Activated naive CD4-positive, alpha-beta T cell (primary cell): ENCODE measurements at regions not wholly inside any gene's neighbourhood (a gene's known extent, or its start where the extent isn't known, plus 50 kb on each side); places are given as distances from the start of the nearest gene placed in this dataset.
"Not testable (repeated sequence)": the region's sequence is repeated elsewhere in the genome, so short reads cannot be mapped to it uniquely, and the experiment has no call there.

ENCODE experiments used
- DNase-seq, 4 experiments: peaks; one replicate each; lab custom pipeline; 2025; lab: John Stamatoyannopoulos, UW

DNA sequence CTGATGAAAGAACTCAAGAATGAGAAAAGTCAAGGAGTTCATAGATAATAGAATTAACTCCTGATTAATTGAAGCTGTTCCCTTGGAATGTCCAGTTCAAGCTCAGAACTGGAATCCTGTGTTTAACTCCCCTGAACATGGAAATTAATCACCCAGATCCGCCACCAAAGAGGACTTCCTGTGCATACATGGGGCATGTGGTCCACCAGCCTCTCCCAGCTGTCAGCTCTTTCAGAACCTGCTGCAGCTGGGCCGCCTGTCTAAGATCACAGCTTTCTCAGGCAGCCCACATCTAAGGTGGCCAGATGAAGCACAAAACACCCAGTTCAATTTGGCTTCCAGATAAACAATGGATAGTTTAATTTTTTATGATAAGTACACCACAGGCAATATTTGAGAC, 203.7 kb upstream of the COX10 start:
- DNase-seq: no peak

DNA sequence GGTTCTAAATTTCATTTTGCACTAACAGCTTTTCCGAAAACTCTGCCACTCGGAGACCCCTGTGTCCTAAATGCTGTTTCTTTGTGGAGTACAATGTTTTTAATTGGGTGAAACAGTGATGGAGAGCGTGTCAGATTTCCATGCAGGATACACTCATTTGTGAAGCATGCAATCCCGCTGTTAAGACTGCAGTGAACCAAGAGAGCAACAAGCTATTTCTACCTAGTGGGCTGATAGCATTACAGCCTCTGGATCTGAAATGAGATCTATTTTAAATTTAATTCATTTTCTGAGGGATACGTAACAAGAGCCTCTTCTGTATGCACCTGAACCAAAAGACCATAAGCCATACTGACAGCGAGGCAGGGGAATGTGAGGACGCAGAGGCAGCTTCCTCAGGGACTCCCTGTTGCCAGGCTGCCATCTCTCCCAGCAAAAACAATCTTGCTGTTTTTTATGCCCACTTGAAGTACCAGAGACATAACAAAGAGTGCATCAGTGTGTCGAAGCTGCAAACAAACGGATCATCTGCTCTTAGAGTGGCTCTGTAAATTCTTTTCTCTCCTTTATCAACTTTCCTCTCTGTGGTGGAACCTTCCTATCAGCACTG, 199.9 kb upstream of the COX10 start:
- DNase-seq: no peak

DNA sequence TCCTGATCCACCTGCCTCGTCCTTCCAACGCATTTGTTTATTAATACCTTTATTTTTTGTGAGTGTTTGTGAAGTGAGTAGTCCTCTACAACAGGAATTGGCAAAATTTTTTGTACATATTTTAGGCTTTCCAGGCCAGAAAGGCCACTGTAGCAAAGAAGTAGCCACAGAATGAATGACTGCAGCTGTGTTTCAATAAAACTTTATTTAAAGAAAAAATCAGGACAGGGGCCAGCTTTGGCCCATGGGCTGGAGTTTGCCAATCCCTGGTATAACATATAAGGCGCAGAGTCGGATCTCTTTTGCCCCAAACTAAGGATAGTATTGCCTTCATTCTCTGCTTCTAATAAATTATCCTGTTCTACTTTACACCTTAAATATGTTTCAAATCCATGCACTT, 198.0 kb upstream of the COX10 start:
- DNase-seq: no peak

DNA sequence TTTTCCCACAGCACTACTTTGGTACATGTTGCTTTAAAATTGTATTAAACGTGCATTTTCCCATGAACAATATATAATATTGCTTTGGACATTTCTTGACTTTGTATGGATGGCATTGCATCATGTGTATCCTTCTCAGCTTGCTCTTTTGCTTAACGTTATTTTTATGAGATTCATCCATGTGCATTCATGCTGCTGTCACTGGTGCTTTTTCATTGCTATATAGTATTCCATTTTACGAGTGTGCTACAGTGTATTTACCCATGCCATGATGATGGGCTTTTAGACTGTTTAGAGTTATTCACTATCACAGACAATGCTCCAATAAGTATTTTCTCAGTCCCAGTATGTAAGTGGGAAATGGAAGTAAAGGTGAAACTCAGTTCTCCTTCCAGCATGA, 195.2 kb upstream of the COX10 start:
- no peak for DNase-seq

DNA sequence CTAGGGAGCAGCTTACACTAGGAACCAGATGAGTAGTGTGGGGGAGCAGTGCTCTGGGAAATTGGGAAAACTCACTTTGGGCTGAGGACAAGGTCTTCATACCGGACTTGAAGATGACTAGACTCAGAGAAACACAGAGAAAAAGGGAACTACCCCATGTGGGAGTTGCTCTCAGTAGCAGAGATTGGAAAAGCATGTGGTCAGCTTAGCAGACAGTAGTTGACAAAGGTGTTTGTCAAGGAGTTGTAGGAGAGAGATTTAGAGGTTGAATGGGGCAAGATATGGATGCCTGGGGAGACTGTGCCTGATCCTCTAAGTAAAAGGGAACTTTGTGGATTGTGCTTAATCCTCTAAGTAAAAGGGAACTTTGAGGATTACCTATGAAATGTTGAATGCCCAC, 194.5 kb upstream of the COX10 start:
- no peak for DNase-seq

DNA sequence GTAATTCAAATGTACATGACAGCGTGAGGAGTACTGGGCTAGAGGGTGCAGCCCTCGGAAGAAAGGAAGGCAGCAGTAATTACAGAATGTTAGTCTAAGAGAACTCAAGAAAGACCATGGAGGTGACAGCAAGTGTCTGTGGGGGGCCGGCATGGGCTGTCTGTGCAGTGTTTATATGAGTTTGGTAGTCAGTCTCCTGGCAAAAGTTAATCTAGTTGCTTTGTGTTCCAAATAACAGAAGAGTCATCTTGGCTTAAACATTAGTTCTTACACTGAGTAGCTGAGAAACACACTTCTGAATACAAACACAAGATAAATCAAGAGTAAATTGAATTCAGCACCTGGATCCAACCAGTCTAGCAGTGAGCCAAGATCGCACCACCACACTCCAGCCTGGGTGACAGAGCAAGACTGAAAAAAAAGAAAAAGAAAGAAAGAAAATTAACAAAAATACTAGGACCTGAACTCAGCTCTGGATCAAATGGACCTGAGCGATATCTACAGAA, 189.3 kb upstream of the COX10 start:
- no peak for DNase-seq

DNA sequence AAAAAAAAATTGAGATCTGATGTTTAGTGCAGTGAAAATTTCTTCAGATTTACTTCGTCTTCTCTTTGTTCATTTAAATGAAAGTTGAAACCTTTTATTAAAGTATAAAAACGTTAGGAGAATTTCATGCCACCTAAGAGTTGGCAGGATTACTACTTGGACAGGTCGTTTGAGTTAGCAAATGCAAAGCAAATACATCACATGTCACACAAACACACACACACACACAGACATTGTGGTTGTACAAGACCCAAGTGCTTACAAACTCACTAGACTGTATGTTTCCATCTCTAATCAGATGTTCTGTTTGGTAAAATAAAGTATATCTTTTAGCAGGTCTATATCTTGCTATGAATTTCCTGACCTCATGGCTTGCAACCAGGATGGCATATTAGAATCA, 185.6 kb upstream of the COX10 start:
- no peak for DNase-seq

DNA sequence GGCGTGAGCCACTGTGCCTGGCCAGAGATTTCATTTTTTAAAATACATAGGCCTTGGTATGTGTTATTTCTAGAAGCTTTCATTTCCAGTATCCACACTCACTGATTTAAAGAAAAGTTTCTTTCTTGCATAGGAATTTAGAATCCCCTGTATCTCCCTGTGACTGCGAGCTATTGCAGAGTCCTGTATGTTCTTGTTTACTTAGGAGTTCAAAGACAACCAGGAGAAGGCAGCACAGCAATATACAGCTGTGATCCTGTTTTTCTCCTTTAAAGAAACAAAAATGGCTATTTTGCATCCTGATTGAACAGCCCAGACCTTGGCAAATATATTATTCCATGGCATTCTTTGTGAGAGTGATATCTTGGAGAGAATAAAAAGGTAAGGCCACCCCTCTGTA, 185.0 kb upstream of the COX10 start:
- no peak for DNase-seq

DNA sequence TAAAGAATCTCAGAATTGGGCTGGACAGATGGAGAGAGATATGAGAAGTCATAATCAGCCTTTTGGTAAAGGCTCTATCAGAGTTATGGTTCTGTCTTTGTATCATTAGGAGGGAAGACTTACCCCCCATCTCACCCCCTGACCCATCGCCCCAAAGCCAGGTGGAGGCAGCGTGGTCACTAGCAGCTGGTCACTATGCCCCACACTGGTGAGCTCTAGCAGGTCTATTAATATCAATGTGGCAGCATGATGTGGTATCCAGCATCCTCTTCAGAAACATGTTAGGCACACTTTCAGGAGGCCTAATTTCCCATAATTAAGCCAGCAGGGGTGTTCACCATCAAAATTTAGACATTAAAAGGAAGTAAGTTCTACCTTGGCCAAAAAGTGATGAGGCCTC, 183.8 kb upstream of the COX10 start:
- no peak for DNase-seq

DNA sequence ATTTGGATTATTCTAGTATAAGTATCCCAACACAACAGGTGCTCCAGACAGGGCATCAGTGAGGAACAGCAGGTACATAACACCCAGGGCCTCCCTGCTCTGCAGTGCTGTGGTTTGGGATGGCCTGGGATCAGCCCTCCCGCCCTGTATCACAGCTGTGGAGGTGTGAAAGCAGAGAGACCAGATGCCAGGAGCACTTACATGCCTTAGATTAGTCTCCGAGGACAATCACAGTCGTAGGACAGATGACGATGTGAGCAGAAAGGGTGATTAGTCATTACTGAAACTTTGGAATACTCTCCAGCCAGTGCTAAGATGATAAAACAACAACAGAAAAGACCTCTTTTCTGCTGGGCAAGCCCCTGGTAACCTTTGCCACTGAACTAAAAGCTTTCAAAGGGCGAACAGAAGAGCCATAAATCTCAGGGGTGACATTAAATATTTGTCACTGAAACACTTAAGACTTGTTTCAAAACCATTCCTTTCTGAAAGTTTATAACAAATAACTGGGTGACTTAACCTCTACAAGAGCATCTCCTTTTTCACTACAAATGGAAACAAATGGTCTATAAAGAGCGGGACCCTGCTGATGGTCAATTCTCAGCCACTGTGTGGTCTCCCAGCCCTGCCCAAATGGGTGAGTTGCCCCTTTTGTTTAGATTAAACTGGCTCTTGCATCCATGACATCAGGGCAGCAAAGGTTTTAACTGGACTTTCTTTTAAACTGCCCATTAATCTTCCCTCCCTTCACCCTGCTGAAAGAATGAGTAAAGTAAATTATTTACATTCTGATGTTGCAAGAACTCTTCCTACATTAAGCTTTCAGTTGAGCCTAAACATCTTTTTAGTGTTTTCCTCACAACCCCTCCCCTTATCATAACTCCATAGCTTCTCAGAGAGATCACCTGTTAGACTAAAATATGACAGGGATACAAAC, 183.1 kb upstream of the COX10 start:
- DNase-seq: no peak

DNA sequence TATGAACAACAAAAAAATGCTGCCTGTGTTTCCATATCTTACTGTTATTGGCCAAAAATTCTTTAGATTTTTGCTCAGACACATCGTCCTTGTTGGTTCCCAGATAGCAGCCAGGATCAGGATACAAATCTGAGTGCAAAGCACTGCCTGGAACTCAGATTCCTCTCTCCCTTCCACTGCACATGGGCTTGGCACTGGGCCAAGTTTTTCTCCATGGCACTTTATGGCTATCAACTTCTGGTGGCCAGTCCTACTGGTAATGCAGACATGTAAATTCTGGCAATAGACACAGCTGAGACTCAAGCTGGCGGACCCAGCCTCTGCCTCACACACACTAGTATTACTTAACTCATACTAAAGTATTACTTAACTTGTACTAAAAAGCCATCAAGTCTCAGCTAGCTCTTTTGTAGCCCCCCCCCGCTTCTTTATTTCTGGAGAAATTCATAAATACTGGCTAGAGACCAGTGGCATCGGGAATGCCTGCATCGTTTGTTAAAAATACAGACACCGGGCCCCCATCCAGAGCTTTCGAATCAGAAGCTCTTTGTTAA, 181.2 kb upstream of the COX10 start:
- peak in 1 of 4 experiments; percentile 1 for DNase-seq

DNA sequence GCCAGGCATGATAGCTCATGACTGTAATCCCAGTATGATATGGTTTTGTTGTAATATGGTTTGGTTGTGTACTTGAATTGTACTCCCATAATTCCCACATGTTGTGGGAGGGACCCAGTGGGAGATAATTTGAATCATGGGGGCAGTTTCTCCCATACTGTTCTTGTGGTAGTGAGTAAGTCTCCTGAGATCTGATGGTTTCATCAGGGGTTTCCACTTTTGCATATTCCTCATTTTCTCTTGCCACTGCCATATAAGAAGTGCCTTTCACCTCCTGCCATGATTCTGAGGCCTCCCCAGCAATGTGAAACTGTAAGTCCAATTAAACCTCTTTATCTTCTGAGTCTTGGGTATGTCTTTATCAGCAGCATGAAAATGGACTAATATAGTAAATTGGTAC, 160.3 kb upstream of the COX10 start:
- DNase-seq: not testable (repeated sequence)

DNA sequence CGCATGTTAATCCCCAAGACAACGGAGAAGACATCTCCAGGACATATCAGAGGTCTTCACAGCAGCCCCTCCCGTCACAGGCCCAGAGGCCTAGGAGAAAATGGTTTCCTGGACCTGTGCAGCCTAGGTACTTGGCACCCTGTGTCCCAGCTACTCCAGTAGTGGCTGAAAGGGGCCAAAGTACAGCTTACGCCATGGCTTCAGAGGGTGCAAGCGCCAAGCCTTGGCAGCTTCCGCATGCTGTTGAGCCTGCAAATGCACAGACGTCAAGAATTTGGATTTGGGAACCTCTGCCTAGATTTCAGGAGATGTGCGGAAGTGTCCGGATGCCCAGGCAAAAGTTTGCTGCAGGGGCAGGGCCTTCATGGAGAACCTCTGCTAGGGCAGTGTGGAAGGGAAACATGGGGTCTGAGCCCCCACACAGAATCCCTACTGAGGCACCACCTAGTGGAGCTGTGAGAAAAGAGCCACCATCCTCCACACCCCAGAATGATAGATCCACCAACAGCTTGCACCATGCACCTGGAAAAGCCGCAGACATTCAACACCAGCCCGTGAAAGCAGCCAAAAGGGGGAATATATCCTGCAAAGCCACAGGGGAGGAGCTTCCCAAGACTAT, 159.3 kb upstream of the COX10 start:
- DNase-seq: no peak

DNA sequence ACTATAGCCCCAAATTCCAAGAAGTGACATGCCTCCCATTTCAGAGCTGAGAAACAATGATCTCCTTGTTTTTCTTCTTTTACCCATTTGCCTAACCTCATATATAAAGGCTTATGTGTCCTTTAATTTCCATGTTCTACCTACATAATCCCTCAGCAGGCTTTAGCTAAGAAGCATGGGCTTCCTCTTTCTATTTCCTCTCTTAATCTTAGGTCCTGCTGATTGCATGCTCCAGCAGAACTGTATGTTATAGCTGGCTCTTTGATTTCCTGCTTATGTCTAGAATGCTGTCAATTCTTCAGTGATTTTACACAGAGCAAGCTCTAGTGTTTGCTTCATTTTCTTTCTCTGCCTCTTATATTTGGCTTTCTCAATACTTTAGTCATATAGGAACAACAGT, 151.7 kb upstream of the COX10 start:
- DNase-seq: no peak

DNA sequence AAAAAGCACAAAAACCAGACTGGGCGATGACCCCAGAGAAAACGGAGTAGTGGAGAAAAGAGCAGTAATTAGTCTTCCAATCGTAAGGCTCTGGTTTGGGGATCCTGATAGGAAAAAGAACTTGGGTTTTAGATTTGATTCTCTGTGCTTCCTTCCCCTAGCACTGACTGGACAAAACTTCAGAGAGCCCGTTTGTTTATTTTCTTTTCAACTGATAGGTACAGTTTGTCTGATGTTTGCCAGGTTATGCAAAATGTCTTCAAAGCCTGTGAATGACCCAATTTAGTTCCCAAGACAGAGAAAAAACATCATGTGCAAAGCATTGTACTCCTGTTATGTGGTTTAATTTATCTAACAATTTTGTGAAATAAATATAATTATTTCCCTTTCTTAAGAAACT, 151.1 kb upstream of the COX10 start:
- no peak for DNase-seq

DNA sequence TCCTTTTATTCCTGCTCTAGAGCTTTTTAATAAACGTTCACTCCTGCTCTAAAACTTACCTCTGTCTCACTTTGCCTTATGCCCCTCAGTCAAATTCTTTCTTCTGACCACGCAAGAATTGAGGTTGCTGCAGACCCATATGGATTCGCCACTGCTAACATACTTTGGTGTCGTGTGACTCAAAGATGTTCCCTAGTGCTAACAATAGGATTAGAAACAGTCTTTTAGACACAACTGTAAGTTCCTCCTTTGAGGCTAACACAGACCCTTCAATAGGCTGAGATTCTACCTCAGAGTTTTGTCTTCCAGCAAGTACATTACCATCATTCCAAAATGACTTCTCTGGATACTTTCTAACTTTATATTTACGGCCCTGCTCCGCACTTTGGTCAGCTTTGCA, 149.5 kb upstream of the COX10 start:
- no peak for DNase-seq

DNA sequence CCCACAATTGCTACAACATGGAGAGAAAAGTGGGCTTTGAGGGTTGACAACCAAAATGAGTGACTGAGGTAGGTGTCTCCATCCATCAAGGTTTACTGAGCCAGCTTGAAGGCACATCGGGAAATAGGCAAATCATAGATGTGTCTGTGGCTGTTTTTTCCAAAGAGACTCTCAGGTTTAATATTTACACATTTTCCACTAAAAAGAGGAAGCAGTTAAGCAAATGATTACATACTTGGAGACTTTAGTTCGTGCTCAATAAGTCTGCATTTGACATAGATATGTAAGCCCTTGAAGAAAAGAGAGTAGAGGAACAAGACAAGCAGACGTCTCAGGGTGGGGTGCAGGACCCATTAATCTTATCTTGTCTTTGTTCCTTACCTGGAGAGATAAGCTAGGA, 148.9 kb upstream of the COX10 start:
- no peak for DNase-seq

DNA sequence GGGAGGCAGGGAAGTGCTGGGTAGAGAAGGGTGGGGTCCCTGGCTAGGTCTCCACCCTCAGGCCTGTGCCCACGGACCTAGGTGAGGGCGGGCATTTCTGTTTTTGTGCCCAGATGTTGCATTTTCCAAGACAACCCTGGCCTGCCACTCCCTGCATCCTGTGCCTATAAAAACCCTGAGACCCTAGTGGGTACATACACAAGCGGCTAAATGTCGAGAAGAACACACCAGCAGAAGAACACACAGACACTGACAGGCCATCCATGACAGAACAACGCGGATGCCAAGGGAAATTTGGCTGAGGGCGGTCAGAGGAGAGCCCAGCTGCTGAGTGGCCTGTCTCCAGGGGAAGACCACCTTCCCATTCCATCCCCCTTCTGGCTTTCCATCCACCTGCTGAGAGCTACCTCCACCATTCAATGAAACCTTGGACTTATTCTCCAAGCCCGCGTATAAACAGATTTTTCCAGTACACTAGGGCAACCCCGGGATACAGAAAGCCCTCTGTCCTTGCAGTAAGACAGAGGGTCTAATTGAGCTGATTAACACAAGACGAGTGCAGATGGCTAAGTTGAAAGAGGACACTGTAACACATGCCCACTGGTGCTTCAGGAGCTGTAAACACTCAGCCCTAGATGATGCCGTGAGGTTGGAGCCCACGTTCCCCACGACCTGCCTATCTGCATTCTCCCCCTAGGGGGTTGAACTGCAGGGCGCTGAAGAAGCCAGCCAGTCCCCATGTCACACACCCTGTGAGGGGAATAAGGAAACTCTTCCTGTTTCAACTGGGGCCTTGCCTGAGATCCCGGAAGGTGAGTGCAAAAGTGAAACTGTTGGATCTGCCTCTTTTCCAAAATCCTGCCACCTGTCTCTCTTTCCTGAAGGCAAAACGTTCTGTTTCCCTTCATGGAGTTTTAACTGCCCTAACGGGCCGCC, 147.2 kb upstream of the COX10 start:
- no peak for DNase-seq

DNA sequence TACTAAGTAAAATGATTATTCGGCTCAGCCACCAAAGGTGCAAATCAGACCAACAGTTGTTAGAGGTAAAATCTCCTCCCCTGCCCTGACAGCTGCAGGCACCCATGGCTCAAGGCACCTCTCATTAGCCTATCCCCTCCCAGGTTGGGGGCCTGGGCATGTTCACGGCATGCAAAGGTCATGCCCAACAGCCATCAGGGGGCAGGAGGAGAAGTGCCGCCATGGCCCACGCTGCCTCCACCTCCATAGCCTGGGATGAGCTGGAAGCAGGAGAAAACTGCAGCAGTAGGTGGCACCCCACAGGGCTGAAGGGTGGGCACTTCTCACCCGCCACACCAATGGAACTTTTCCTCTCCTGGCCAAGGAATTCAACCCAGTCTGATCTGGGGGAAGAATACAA, 146.4 kb upstream of the COX10 start:
- no peak for DNase-seq

DNA sequence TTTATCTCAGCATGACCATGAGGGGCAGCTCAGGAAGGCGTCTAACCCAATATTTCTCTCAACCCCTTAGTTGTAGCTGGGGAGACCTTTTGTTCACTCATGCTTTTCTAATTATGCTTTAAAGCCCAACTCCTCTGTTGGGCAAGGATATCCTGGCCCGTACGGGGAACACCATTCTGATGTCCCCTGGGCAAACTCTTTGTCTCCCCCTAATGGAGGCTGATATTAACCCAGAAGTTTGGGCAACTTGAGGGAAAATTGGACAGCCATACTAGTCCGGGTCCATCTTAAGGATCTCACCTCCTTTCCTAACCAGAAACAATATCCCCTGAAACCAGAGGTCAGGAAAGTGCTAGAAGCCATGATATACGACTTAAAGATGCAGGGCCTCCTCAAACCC, 143.7 kb upstream of the COX10 start:
- DNase-seq: no peak

DNA sequence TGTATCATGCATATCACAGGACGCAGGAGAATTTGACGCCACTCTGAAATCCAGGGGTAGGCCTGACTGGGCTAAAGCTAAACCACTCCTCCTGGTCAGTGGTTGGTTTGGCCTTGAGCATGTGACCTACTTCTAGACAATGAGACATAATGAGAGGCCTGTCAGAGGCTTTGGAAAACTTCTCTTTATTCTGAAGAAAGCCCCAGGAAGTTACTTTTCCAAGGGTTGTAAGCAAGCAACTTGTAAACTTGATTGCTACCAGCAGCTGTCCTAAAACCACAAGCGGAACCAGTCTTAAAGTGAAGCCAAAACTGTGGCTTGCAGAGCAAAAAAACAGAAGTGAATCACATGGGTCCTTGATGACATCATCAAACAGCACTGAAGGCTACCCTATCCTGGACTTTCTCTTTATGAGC, 138.2 kb upstream of the COX10 start:
- DNase-seq: no peak
